ENCODE measurements at regions not wholly inside any gene's neighbourhood (a gene's known extent, or its start where the extent isn't known, plus 50 kb on each side); places are given as distances from the start of the nearest gene placed in this dataset.
"Not testable (repeated sequence)": the region's sequence is repeated elsewhere in the genome, so short reads cannot be mapped to it uniquely, and the experiment has no call there.

DNA sequence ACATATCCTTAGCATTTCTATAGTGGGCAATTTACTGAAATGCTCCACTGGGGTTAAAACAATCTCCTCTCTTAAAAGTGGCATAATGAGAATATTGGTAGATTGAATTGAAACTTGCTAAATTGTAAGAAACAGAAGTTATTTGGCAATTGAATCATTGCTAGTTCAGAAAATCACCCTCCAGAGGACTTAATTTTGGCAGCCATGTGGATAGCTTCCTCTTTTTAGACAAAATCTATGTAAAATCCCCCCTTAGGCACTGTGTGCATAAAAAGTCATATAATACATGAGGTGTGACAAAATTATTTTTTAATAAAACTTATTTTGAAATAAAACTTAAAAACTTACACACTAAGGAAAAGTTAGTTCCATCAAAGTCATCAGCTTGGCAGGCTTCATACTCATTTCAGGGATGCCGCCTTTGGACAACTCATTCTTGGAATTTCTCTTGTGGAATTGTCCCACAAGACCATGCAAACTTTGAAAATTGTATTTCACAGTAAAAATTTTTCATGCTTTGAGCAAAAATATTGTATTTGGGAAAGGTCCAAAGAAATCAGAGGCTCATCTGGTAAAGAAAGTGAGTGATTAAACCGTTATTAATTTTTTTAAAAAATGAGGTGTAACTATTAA is 473.0 kb downstream of the BCKDHB start:
- H3K4me1 ChIP-seq (ENCODE audit: control insufficient read depth, insufficient read depth, low read length) = no peaks in the 10 kb centered on the region

DNA sequence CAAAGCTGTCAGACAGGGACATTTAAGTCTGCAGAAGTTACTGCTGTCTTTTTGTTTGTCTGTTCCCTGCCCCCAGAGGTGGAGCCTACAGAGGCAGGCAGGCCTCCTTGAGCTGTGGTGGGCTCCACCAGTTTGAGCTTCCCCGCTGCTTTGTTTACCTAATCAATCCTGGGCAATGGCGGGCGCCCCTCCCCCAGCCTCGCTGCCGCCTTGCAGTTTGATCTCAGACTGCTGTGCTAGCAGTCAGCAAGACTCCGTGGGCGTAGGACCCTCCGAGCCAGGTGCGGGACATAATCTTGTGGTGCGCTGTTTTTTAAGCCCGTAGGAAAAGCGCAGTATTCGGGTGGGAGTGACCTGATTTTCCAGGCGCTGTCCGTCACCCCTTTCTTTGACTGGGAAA is 466.8 kb downstream of the BCKDHB start:
- H3K9me3 ChIP-seq (ENCODE audit: control insufficient read depth, low read length); H3K27me3 ChIP-seq (ENCODE audit: control insufficient read depth, insufficient read depth, low read length); H3K9ac ChIP-seq (ENCODE audit: low read length); H3K4me3 ChIP-seq (ENCODE audit: low read length); H3K4me1 ChIP-seq (ENCODE audit: control insufficient read depth, insufficient read depth, low read length); H3K36me3 ChIP-seq (ENCODE audit: control insufficient read depth, insufficient read depth, low read length): not testable (repeated sequence)

More for the DNA sequence above, 473.0 kb downstream of the BCKDHB start:
- H3K9me3 ChIP-seq (ENCODE audit: control insufficient read depth, low read length) = no peaks in the 10 kb centered on the region
- no peak overlapping the region for H3K4me3 ChIP-seq (ENCODE audit: low read length)
- H3K36me3 ChIP-seq (ENCODE audit: control insufficient read depth, insufficient read depth, low read length) = no peaks in the 10 kb centered on the region
- H3K9ac ChIP-seq (ENCODE audit: low read length) = no peak overlapping the region
- H3K27me3 ChIP-seq (ENCODE audit: control insufficient read depth, insufficient read depth, low read length) = no peaks in the 10 kb centered on the region

DNA sequence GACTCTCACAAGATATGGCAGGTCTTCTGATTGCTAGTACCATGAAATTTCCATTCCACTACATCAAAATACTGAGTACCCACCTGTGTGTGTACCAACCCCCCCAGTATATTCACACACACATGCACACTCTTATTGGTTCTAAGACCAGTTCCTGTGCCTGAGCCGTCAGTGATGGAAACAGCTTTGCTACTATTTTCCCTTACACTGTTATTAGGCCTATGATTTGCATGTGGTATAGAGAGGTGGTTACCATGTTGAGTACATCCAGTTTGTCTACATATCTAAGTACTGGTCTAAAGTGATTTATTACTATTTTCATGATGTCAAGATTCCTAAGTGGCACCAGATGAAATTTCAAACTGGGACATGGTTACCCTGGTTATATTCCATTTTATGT is 459.9 kb downstream of the BCKDHB start:
- Histone ChIP-seq H3K4me3 (ENCODE audit: low read length) (no peak overlapping the region), H3K27me3 (ENCODE audit: control insufficient read depth, insufficient read depth, low read length) (no peaks in the 10 kb centered on the region), H3K36me3 (ENCODE audit: control insufficient read depth, insufficient read depth, low read length) (no peaks in the 10 kb centered on the region), H3K9ac (ENCODE audit: low read length) (no peak overlapping the region), H3K4me1 (ENCODE audit: control insufficient read depth, insufficient read depth, low read length) (no peaks in the 10 kb centered on the region), H3K9me3 (ENCODE audit: control insufficient read depth, low read length) (no peaks in the 10 kb centered on the region)

DNA sequence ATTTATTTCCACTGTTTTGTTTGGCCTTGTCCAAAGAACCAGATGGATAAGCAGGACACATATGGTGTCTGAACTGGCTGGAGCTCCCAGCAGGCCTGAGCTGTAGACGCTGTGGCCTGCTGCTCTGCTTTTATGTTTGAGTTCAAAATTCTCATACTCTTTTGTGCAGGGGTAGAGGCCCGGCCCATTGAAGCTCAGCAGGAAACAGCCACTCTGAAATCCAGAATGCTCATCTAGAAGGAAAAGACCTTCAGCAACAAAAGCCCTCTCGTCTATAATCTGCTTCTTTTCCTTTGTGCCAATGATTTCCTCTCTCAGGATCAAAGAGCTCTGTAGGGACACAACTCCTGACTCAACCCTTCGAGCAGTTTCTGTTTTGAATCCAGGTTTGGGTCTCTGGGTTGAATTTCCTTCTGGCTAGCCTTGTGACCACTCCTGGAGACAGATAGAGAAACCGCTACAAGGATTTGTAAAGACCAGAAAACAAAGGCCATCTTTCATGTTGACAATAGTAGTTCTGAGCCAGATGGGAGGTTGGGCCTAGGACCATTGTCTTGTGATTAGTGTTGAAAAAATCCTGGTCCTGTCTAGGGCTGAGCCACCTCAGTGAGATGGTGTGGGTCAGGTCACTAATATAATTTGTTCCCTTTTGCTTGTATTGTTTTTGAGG is 446.7 kb downstream of the BCKDHB start:
- H3K9me3 ChIP-seq (ENCODE audit: control insufficient read depth, low read length) = no peaks in the 10 kb centered on the region
- H3K4me1 ChIP-seq (ENCODE audit: control insufficient read depth, insufficient read depth, low read length) = no peaks in the 10 kb centered on the region
- H3K27me3 ChIP-seq (ENCODE audit: control insufficient read depth, insufficient read depth, low read length) = no peaks in the 10 kb centered on the region

DNA sequence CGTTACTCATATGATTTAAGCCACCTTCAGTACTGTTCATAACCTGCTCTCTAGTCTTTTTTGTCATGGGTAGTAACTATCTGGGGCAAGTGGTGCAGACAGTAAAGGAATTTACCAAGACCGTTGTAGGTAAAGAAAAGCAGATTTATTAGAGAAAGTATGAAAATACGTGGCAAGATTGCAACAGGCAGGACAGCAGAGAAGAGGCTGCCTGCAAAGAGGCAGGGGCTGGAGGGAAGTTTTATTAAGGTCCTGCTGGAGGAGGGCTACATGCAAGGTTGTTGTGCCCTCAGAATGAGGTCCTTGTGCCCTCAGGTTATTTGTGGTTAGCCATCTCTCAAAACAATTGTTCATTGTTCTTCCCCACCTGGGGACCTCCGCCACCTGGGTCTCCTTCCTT is 444.3 kb downstream of the BCKDHB start:
- Histone ChIP-seq H3K4me3 (ENCODE audit: low read length) (no peak overlapping the region), H3K27me3 (ENCODE audit: control insufficient read depth, insufficient read depth, low read length) (no peaks in the 10 kb centered on the region), H3K4me1 (ENCODE audit: control insufficient read depth, insufficient read depth, low read length) (no peaks in the 10 kb centered on the region), H3K9ac (ENCODE audit: low read length) (no peak overlapping the region), H3K36me3 (ENCODE audit: control insufficient read depth, insufficient read depth, low read length) (no peaks in the 10 kb centered on the region), H3K9me3 (ENCODE audit: control insufficient read depth, low read length) (no peaks in the 10 kb centered on the region)

More for the DNA sequence above, 446.7 kb downstream of the BCKDHB start:
- Histone ChIP-seq H3K9ac (ENCODE audit: low read length) (no peak overlapping the region), H3K36me3 (ENCODE audit: control insufficient read depth, insufficient read depth, low read length) (no peaks in the 10 kb centered on the region), H3K4me3 (ENCODE audit: low read length) (no peak overlapping the region)

DNA sequence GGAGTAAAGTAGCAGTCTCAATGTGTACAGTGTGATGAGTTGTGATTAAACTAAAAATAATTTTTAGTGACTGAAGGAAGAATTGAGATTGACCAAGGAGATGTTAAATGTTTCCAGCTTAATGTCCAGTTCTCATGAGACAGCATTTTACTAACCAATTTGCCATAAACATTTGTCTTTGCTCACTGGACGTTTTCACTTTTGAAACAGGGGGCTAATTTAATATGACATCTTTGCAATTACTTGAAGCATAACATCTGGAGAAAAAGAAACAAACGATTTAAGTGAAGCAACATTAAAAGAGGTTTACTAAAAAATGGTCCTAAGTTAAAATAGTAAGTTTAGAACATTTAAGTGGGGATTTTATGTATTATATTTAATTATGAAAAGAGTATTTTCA is 443.8 kb downstream of the BCKDHB start:
- H3K27me3 ChIP-seq (ENCODE audit: control insufficient read depth, insufficient read depth, low read length) = no peaks in the 10 kb centered on the region
- no peaks in the 10 kb centered on the region for H3K9me3 ChIP-seq (ENCODE audit: control insufficient read depth, low read length)
- no peaks in the 10 kb centered on the region for H3K4me1 ChIP-seq (ENCODE audit: control insufficient read depth, insufficient read depth, low read length)
- no peaks in the 10 kb centered on the region for H3K36me3 ChIP-seq (ENCODE audit: control insufficient read depth, insufficient read depth, low read length)
- H3K9ac ChIP-seq (ENCODE audit: low read length) = no peak overlapping the region
- H3K4me3 ChIP-seq (ENCODE audit: low read length) = no peak overlapping the region

DNA sequence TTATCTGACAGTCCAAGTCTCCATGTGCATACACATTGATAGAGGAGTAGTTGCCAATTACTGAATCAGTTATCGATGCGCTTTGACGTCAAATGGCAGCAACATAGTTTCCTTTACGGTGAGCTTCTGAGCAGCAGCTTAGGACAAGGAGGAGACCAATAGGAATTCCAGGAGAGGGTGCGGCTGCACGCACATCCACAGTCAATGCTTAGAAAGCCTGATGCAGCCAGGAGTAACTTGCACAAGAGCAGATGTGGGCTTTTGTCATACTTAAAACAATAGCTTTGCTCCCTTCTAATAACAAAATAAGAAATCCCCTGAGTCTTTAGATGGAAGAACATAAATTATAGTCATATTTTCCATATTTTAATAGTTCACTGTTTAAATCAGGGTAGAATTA is 442.1 kb downstream of the BCKDHB start:
- H3K36me3 ChIP-seq (ENCODE audit: control insufficient read depth, insufficient read depth, low read length) = no peaks in the 10 kb centered on the region

DNA sequence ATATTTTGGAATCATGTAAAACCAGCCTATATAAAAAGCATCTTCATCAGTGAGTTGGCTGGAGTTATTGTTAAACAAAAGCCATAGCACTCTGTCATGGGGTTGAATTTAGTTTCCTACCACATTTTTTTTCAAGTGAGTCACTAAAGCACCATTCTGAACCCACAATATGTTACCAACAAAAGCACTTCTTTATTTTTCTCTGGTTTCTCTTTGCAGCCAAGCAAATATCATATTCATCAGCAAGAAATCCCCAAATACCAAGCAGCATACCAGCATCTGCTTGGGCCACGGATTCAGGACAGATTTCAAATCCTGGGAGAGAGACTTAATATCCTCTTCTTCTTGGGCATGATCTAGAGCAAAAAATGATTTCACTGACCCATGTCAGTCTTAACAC is 441.4 kb downstream of the BCKDHB start:
- Histone ChIP-seq H3K27me3 (ENCODE audit: control insufficient read depth, insufficient read depth, low read length) (no peaks in the 10 kb centered on the region), H3K4me3 (ENCODE audit: low read length) (no peak overlapping the region), H3K4me1 (ENCODE audit: control insufficient read depth, insufficient read depth, low read length) (no peaks in the 10 kb centered on the region), H3K9me3 (ENCODE audit: control insufficient read depth, low read length) (no peaks in the 10 kb centered on the region), H3K9ac (ENCODE audit: low read length) (no peak overlapping the region), H3K36me3 (ENCODE audit: control insufficient read depth, insufficient read depth, low read length) (no peaks in the 10 kb centered on the region)

More for the DNA sequence above, 442.1 kb downstream of the BCKDHB start:
- Histone ChIP-seq H3K4me1 (ENCODE audit: control insufficient read depth, insufficient read depth, low read length) (no peaks in the 10 kb centered on the region), H3K9me3 (ENCODE audit: control insufficient read depth, low read length) (no peaks in the 10 kb centered on the region), H3K9ac (ENCODE audit: low read length) (no peak overlapping the region), H3K4me3 (ENCODE audit: low read length) (no peak overlapping the region), H3K27me3 (ENCODE audit: control insufficient read depth, insufficient read depth, low read length) (no peaks in the 10 kb centered on the region)

DNA sequence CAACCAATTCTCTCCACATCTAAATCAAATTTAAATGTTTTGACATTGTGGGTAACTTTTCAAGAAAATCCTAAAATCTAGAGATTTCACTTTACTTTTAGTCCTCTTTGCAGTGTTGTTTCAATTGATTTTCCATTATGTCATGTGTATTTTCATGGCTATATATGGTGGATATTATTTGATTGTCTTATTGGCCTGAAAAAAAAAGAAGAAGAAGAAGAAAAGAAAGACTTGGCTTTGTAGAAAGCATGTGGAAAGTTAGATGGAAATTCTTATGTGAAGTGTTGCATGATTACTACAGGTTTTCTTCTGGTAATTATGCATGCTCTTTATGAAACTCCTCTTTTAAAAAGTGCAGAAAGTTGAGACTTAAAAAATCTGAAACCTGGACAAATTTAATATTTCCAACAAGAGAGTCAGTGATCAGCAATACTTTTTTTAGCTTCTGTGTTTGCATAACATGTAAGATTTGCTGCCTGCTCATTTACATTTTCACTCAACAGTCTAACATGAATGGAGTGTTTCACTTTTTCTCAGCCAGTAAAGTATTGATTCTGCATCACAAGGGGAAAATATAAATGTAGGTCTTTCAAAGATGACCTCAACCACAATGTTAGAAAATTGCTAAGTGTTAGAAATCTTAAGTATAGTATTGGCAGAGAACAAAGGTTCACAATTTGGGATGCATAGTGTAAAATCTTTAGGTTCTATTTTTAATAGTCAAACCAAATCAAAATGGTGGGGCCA is 438.7 kb downstream of the BCKDHB start:
- Histone ChIP-seq H3K4me1 (ENCODE audit: control insufficient read depth, insufficient read depth, low read length) (no peaks in the 10 kb centered on the region), H3K27me3 (ENCODE audit: control insufficient read depth, insufficient read depth, low read length) (no peaks in the 10 kb centered on the region), H3K9me3 (ENCODE audit: control insufficient read depth, low read length) (no peaks in the 10 kb centered on the region), H3K4me3 (ENCODE audit: low read length) (no peak overlapping the region), H3K9ac (ENCODE audit: low read length) (no peak overlapping the region), H3K36me3 (ENCODE audit: control insufficient read depth, insufficient read depth, low read length) (no peaks in the 10 kb centered on the region)

DNA sequence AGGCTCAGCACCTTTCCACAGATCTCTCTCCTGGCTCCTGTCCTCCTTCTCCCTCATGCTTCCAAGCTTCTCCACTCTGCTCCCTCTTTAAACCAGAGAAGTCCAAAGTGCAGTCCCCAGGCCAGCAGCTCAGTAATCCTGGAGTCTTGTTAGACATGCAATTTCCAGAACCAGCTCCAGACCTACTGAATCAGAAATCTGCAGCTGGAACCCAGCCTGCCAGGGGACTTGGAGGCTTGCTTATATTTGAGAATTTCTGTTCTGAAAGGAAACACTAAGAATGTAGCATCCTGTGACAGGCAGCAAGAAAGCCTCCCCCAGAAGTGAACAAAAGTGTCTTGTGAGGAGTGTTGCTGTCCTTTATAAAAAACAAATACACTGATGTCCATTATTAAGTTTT is 438.1 kb downstream of the BCKDHB start:
- Histone ChIP-seq H3K27me3 (ENCODE audit: control insufficient read depth, insufficient read depth, low read length) (no peaks in the 10 kb centered on the region), H3K4me1 (ENCODE audit: control insufficient read depth, insufficient read depth, low read length) (no peaks in the 10 kb centered on the region), H3K9me3 (ENCODE audit: control insufficient read depth, low read length) (no peaks in the 10 kb centered on the region), H3K9ac (ENCODE audit: low read length) (no peak overlapping the region), H3K4me3 (ENCODE audit: low read length) (no peak overlapping the region), H3K36me3 (ENCODE audit: control insufficient read depth, insufficient read depth, low read length) (no peaks in the 10 kb centered on the region)

DNA sequence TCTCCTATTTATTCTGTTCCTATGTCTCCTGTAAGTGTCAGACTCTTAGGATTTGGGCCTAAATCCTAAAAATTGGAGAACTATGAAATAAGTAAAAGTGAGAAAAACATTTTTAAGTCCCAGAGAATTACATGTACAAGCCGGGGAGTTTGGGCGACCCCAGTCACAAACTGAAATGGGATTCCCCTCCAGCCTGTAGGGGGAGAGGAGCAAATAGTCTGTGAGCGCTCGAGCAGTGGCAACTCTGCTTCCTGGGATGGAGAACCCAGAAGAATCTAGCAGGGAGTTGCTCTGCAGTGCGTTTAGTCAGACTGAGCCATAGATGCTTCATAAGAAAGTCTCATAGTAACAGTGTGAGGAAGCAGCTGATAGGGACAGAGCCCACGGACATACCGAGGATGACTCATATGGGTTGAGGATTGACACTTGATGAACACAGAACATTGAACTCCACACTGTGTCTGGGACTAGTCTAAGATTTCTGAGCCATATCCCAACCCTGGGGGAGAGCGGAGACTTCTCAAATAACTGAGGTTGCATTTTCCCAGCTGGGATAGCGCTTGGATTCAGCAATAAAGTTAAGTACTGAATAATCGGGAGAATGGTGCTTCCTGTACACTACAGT is 437.2 kb downstream of the BCKDHB start:
- Histone ChIP-seq H3K27me3 (ENCODE audit: control insufficient read depth, insufficient read depth, low read length) (no peaks in the 10 kb centered on the region), H3K4me1 (ENCODE audit: control insufficient read depth, insufficient read depth, low read length) (no peaks in the 10 kb centered on the region), H3K36me3 (ENCODE audit: control insufficient read depth, insufficient read depth, low read length) (no peaks in the 10 kb centered on the region), H3K9ac (ENCODE audit: low read length) (no peak overlapping the region), H3K9me3 (ENCODE audit: control insufficient read depth, low read length) (no peaks in the 10 kb centered on the region), H3K4me3 (ENCODE audit: low read length) (no peak overlapping the region)

DNA sequence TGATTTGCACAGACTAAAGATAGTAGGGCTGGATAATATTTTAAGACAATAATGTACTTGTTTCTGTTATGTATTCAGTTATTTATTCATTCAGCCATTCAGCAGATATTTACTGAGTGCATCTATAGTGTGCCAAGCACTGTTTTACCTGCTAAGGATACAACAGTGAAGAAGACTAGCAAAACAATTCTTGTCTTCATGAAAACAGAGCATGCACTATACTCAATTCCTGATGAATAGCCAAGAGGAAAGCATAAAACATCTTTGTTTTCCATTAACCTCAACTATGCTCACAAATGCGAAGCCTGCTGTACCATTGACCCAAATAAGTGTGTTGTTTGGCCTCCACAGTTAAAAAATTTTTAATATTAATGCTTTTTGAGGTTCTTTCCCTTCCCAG is 436.7 kb downstream of the BCKDHB start:
- Histone ChIP-seq H3K4me3 (ENCODE audit: low read length) (no peak overlapping the region), H3K27me3 (ENCODE audit: control insufficient read depth, insufficient read depth, low read length) (no peaks in the 10 kb centered on the region), H3K9ac (ENCODE audit: low read length) (no peak overlapping the region), H3K36me3 (ENCODE audit: control insufficient read depth, insufficient read depth, low read length) (no peaks in the 10 kb centered on the region), H3K4me1 (ENCODE audit: control insufficient read depth, insufficient read depth, low read length) (no peaks in the 10 kb centered on the region), H3K9me3 (ENCODE audit: control insufficient read depth, low read length) (no peaks in the 10 kb centered on the region)

All from mucosa of stomach (tissue), 1 donor.